Lower leg skin (tissue), 3 donors: ENCODE measurements at regions not wholly inside any gene's neighbourhood (a gene's known extent, or its start where the extent isn't known, plus 50 kb on each side); places are given as distances from the start of the nearest gene placed in this dataset.

Experiments
- POLR2A ChIP-seq, 2 donors: fragments of 450-650 bp; IDR thresholded peaks; one replicate each; pipeline ENCODE4 v1.6.1; 2016 to 2017; ENCODE audit warnings: antibody characterized with exemption in 2 of 2, mild to moderate bottlenecking in 1 of 2, moderate library complexity in 1 of 2
- TF ChIP-seq, protein P1 (sequence below), 3 donors: fragments of 450-650 bp; IDR thresholded peaks; one replicate each; pipeline ENCODE4 v1.5.1; 2016; ENCODE audit warnings: antibody characterized with exemption in 3 of 3, mild to moderate bottlenecking in 3 of 3, moderate library complexity in 2 of 3

DNA sequence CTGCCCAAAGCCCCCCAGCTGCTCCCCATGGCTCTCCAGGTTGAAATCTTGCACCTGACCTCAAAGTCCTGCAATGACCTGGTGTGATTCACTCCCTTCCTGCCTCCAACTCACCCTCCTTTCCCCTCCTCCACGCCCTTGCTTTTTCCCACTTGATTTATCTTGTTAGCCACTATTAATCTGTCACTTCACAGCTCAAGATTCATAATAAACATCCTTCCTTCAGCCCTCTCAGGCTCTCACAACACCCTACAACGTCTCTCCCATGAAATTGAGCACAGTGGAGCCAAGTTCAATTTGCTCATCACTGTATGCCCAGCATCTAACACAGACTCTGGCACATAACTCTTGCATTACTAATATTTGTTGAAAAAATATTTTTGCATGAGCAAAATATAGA, 85.6 kb upstream of the SLC35G4 start:
- TF ChIP-seq, protein P1, sequence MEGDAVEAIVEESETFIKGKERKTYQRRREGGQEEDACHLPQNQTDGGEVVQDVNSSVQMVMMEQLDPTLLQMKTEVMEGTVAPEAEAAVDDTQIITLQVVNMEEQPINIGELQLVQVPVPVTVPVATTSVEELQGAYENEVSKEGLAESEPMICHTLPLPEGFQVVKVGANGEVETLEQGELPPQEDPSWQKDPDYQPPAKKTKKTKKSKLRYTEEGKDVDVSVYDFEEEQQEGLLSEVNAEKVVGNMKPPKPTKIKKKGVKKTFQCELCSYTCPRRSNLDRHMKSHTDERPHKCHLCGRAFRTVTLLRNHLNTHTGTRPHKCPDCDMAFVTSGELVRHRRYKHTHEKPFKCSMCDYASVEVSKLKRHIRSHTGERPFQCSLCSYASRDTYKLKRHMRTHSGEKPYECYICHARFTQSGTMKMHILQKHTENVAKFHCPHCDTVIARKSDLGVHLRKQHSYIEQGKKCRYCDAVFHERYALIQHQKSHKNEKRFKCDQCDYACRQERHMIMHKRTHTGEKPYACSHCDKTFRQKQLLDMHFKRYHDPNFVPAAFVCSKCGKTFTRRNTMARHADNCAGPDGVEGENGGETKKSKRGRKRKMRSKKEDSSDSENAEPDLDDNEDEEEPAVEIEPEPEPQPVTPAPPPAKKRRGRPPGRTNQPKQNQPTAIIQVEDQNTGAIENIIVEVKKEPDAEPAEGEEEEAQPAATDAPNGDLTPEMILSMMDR (IDR thresholded peaks at IDR 0.05), result no peak
- no peak for TF ChIP-seq POLR2A (IDR thresholded peaks at IDR 0.05)
